HS-5 (cell line): ENCODE measurements at regions not wholly inside any gene's neighbourhood (a gene's known extent, or its start where the extent isn't known, plus 50 kb on each side); places are given as distances from the start of the nearest gene placed in this dataset.
A peak's percentile ranks its signal among the peaks of the same experiment; 100 is the strongest.

Source experiments
- DNase-seq: peaks from one replicate; pipeline ENCODE4 v3.0.0-alpha.2; 2012; ENCODE audit warnings: low read depth

DNA sequence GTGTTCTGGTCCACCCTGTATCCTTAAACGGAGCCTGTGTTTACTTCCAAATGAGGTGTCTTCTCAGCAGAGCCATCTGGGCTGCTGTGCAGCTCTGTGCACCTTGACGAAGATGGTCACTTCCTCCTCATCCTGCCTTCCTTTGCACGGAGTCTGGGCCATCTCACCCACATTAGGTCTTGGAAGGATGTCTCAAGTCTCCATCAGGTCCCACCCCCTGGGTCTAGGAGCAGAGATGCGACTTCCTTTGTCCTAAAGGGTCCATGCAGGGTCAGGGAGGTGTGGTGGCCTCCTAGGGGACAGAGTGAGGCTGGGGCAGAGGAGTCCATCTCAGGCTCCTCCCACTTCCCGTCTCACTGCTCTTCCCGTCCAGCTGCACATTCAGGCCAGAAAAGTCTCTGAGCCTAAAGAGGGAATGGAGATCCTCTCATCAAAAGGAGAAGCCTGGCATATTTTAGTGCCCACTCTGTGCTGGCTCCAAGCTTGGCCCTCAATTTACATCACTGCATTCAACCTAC is 209.2 kb downstream of the MATN1 start:
- DNase-seq, result no peak

DNA sequence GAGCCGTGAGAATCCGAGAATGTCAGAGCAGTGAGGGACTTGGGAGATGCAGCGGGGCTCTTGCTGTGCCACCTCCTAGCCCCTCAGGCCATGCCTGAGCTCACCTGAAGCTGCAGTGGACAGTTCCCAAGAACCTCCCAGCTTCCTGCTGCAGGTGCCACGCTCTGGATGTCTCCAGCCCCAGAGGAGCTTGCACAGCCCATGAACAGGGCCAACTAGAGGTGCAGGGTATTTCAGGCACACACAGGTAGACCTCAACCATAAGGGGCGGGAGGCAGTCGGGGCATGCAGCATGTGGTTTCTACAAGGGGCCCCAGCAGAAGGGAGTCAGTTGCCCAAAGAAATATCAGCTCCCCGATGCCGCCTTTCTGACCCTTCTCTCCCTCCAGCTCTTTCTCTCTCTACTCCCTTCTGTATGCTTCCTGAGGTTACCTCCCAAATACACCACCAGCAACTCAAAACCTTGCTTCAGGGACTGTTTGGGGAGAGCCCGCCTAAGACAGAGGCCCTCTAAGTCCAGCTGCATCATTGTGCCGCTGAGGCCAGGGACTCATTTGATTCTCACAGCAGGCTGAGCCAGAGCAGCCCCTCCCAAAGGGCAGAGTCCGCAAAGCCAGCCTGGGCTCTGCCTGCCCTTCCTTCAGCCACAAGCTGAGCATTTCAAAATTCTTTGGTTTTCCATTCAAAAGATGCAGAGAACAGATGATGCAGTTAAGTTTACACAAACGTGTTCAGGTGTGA is 209.8 kb downstream of the MATN1 start:
- no peak for DNase-seq

- no peak for DNase-seq
Measured at GRCh38 chr1:30512914-30513265, 210.5 kb downstream of the MATN1 start.

DNA sequence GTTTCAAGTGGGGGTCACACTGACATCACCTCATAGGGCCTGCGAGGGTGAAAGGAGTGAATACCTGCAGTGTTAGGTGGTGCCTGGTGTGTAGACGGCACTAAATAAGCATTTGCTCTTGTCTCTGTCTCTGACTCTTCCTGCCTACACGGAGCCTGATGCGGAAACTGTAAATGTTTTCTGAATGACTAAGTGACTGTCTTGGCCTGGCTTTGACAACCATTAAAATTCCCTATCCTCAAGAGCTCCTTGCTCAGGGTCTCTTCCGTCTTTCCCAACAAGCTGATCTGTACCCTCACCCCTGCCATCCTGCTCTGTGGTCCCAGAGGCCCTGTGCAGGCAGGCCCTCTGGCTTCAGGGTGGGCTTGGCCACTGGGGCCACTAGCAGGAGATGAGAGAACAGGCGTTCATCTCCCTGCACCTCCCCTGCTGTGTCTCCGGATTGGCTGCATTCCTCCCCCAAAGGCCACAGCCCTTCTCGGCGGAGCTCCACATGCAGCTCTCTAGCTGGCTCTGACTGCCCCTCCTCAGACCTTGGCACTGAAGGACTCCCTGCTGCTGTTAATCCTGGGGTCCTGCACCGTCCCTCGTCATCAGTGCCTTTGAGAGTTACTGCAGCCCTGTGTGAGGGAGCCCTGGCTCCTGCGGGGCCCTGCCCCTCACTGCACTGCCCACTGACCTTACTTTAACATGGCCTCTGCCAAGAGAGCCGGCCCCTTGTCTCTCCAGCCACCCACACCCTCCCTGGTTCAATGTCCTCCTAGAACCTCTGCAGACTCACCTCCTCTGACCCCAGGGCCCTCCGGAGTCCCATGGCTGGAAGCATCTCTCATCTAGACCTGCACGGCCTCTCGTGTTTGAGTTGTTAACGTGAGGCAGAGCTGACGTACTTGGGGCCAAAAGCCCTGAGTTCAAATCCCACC is 211.1 kb downstream of the MATN1 start:
- DNase-seq, result peak; percentile 50

GRCh38 chr1:30511563-30511962 is 211.8 kb downstream of the MATN1 start:
- DNase-seq, result no peak

GRCh38 chr1:30511106-30511505 is 212.3 kb downstream of the MATN1 start:
- no peak for DNase-seq

DNA sequence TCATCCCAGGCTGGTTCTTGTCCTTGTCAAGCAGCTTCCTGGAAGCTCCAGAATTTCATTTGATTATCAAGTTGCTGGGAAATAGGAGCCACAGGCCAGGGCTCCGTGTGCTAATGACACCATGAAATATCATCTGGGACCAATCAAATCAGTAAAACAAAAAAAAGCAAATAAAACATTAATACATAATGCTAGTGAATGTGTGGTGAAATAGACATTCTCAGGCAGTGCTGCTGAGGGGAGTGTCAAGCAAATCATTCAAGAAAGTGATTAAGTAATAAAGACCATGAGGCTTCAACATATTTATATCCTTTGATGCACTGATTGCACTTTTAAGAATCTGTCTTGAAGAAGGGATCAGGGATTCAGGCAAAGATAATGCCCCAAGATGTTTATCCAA is 213.7 kb downstream of the MATN1 start:
- DNase-seq, result no peak

GRCh38 chr1:30508611-30509010 is 214.8 kb downstream of the MATN1 start:
- DNase-seq, result no peak

GRCh38 chr1:30508175-30508448 is 215.3 kb downstream of the MATN1 start:
- no peak for DNase-seq

DNA sequence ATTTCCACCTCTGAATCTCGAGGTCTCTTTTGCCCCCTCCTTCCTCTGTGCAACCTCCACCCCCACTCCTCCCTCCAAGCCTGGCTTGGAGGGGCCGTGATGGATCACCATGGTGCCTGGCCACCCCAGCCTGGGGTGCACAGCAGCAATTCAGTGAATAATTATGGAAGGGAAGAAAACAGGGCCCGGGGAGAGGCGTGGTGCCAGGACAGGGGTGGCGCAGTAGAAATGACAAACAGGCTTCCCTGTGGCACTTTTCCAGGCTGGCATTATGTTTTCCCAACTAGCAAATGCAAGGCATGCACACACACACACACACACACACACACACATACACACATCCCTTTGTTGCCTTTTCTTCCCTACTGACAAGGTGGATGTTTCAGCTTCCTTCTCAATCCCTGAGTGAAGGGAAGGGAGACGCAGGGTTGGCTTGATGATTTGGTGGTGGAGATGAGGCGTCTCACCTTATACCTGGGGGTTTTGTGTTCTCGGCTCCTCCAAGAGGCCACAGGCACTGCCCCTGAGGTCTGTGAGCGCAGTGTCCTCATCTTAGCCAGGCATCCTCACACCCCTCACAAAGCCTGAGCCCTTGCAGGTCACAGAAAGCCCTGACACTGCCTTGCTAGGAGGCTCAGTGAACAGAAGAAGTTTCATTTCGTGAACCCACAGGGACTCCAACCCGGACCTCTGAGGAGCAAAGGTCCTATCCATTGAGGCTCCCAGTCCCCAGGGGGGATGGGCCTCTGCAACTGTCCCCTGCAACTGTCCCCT is 215.8 kb downstream of the MATN1 start:
- DNase-seq, result no peak

GRCh38 chr1:30507016-30507312 is 216.4 kb downstream of the MATN1 start:
- no peak for DNase-seq

DNA sequence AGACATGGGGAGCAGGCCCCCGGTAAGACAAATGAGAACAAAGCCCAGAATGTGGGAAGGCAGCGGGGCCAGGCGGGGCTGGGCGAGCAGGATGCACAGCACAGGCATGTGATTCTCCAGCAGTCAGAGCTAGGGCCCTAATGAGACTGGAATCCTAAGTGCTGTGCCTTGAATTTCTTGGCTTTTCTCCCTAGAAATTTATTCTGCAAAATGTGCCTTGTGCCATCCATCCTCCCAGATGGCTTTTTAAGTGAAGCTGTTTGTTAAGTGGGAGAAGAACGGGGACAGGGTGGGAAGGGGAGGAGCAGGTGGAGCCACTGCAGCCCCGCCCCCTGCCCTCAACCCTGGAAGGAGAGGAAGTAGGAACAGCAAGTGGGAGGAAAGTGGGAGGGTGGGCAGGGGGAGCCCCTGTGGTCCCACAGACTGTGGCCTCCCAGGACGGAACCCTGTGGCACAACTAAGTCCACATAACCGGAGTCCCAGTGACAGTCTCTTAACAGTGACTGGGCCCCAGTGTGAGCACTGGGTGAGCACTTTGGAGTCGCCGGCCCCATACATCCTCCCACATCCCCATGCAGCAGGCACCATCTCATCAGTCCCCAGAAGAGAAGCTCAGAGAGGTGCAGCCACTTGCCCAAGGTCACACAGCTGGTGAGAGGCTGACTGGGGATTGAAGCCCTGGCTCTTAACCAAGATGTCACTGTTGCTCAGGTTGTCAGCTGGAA is 216.9 kb downstream of the MATN1 start:
- no peak for DNase-seq

GRCh38 chr1:30505853-30506252 is 217.5 kb downstream of the MATN1 start:
- no peak for DNase-seq

DNA sequence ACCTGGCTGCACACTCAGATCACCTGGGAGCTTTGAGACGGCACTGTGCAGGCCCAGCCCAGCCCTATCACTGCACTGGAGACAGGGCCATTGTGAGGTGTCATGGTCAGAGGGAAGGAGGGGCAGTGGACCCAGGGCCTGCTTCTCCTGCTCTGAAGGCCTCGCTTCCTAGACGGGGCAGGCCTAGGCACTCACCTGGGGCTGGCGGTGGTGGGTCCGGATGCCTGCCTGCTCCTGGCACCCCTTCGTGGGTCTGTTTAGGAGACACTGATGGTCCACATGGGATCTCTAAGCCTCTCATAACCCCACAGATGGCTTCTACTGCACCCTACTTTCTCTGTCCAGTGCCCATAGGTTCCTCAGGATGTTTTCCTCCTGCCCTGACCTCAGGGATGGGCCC is 230.9 kb downstream of the MATN1 start:
- DNase-seq, result no peak

DNA sequence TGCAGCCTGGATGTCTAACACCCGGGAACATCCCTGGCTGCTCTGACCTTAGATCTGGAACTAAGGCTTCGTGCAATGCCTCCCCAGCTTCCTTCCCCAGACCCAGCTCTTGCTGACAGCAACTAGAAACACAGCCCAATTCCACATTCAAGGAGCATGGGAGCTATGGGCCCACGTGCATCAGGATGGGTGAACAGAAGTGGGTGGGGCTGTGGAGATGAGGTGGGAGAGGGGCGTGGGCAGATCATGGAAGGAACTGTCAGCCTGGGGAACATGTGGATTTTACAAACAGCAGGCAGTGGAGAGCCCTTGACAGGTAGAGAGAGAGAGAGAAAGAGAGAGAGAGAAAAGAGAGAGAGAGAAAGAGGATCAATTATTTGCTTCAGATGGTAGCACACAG is 231.6 kb downstream of the MATN1 start:
- DNase-seq, result no peak

DNA sequence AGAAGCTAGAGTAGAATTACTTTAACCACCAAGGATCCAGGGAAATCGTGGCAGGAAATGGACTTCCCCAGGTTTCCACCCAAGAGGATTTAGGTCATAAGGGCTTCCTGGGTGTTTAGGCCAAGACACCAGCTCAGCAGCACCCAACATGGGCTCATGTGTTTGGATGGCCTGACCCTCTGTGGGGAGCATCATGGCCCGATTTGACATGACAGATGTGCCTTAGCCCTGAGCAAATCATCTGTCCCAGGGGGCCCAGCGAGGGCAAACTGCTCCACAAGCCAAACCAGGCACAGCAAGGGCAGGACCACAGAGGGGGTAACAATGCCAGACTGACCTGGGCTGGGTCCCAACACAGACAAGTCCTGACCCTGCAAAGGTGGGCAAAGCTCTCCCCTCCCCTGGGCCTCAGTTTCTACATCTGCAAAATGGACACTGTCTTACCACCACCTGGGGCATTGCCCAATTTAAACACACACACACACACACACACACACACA is 232.8 kb downstream of the MATN1 start:
- DNase-seq, result no peak

DNA sequence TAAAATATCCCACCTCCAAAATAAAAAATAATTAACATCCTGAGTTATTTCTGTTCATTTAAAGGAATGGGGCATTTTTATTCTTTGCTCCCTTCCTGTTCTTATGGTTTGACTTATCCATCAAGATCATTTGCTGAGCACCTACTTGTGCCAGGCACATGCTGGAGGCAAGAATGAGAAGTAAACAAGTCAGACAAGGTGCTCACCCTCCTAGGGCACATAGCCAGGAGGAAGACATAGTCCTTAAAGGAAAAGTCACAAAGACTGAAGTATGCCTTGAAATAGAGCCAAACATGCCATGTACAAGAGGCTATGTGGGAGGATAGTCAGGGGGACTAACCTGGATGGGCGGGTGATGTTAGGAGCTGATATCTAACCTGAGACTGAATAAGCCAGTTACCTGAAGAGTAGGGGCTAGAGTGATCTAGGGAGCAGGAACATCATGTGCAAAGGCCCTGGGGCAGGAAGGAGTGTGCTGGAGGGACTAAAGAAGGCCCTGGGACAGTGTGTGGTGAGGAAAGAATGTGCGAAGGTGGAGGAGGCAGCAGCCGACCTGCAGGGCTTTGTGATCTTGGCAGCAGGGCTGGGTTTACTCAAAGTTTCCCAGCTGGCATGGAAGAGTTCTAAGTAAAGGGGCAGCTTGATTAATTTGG is 233.5 kb downstream of the MATN1 start:
- no peak for DNase-seq

DNA sequence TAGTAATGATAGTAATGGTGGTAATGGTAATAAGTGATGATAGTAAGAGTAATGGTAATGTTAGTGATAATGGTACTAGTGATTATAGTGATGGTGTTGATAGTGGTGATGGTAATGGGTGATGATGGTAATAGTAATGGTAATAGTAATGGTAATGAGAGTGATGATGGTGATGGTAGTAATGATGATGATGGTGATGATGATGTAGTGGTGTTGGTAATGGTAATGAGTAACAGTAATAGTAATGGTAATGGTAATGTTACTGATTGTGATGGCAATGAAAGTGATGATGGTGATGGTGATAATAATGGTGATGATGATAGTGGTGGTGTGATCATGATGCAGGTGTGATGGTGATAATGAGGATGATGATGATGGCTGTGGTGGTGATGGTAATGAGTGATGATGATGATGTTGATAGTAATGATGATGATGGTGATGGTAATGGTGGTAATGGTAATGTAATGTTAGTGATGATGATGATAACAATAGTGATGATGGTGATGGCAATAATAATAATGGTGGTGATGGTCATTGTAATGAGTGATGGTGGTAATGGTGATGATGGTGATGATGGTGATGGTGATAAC is 235.0 kb downstream of the MATN1 start:
- no peak for DNase-seq

DNA sequence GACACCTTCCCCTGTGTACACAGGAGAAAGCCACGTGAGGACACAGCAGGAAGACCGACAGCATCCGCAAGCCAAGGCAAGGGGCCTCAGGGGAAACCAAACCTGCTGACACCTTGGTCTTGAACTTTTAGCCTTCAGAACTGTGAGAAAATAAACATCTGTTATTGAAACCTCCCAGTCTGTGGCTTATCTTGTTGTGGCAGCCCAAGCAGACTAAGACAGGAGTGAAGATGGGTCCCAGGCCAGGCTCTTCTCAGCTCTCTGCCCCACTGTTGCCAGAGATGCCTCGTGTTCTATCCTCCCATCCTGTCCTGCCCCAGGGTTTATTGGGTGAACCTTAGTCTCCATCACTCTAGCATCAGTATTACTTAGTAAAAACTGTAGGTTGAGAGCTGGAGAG is 236.3 kb downstream of the MATN1 start:
- DNase-seq, result no peak

DNA sequence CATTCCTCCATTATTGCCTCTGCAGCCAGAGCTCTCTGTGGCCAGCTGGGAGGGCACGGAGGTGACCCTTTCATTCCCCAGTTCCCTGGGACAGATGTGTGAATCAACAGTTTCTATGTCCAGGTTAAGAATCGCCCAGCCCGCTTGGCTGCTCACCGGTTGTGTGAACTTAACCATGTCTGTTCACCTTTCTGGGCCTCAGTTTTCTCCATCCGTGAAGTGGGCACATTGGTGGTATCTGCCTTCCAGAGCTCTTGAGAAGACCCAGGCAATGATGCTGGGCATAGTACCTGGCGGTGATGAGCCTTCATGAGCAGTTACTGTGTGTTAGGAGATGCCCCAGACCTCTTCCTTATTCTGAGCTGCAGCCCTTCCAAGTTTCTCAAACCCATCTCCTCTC is 238.3 kb downstream of the MATN1 start:
- DNase-seq, result no peak

DNA sequence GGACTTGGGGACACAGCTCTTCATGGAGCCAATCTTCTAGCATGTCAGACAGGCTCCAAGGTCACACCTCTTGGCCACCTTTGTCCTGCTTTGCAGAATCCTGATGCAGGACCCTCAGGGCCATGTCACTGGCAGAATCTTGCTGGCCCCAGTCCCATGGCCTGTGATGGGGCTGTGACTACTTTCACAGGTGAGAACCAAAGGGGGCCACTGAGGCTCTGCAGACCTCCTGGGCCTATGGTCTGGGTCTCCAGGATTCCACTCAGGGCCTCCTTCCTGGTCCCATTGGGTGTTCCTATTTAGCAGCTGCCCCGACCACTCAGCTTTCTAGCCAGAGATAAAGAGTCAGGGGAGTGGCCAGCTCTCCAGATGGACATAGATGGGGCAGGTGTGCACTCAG is 238.7 kb downstream of the MATN1 start:
- no peak for DNase-seq
